Amygdala (tissue), 56 donors: ENCODE measurements at regions not wholly inside any gene's neighbourhood (a gene's known extent, or its start where the extent isn't known, plus 50 kb on each side); places are given as distances from the start of the nearest gene placed in this dataset.

Experiments
- DNase-seq, 56 donors: peaks; one replicate each; lab custom pipeline; 2025; lab: John Stamatoyannopoulos, UW

DNA sequence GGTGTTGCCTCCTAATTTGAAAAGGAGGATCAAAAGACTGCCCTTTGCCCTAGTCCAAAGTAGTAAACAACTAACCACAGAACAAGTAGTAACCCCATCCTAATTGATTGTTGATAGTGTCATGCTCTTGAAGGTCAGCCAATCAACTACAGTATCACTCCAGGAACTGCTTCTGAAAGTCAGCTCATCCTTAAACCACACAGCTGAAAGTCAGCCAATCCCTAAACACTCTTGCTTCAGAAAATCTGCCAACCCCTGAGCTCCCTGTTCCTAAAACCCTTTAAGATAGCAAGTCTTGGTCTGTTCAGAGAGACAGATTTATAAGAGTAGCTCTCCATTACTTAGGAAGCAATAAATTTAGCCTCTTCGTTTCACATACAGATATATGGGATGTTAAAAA is 51.6 kb upstream of the CPO start:
- DNase-seq = no peak
